Nephron (organoid): ENCODE measurements at regions not wholly inside any gene's neighbourhood (a gene's known extent, or its start where the extent isn't known, plus 50 kb on each side); places are given as distances from the start of the nearest gene placed in this dataset.

Experiments
- H3K27ac Mint-ChIP-seq, 3 experiments: 2 replicates each; pipeline ENCODE4 v1.8.0; 2020; ENCODE audit warnings: mixed read lengths in 3 of 3, mild to moderate bottlenecking in 2 of 3, moderate library complexity in 1 of 3
- H3K27me3 Mint-ChIP-seq: 2 replicates; pipeline ENCODE4 v1.8.0; 2021; ENCODE audit warnings: low read depth, mild to moderate bottlenecking, moderate library complexity, mixed read lengths
- H3K36me3 Mint-ChIP-seq: 2 replicates; pipeline ENCODE4 v1.8.0; 2020; ENCODE audit warnings: low read depth, mixed read lengths
- H3K4me1 Mint-ChIP-seq: 2 replicates; pipeline ENCODE4 v1.8.0; 2020; ENCODE audit warnings: mixed read lengths
- H3K4me3 Mint-ChIP-seq, 3 experiments: 2 replicates each; pipeline ENCODE4 v1.8.0; 2020; ENCODE audit warnings: mild to moderate bottlenecking in 3 of 3, mixed read lengths in 3 of 3, moderate library complexity in 2 of 3
- H3K9me3 Mint-ChIP-seq: 2 replicates; pipeline ENCODE4 v1.8.0; 2020; ENCODE audit warnings: mixed read lengths
- TF ChIP-seq, protein P1 (sequence below), 3 experiments: fragments of 200-600 bp; sonication (generic); IDR thresholded peaks; one replicate each; pipeline ENCODE4 v1.5.0; 2021; ENCODE audit warnings: antibody characterized with exemption in 3 of 3; ENCODE audit not compliant: unreplicated experiment in 3 of 3

DNA sequence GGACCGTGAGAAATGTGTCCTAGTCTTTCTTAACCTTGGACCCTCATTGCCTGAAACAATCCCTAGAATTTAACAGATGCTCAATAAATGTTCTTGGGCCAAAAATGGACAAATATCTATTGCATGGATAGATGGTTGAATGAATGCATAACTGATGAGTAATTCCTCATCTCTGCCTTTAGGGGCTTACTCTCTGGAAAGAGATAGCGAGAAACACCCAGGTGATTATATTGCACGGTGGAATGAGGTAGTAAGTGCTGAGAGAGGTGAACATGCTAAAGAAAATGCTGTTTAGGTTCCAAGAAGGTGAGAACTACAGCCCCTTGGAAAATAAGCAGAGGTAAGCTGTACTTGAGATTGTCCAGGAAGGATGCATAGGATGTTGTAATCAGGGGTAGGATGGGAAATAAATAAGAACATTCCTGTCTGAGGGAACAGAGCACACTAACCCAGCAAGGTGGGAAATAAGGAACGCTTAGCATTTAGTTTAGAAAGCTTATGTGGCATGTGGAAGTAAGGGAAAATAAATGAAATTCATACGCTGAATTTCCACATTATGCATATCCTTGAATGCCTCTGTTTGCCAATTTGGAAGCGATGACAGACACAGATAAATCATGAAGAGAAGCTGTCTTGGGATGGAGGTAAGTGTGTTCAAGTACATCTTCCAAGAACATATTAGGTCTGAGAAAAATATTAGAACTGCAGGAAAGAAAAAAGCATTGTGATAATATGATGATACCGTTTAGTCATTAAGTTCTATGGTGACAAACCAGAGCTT, 426.6 kb downstream of the ARHGEF28 start:
- Mint-ChIP-seq H3K27ac (peak overlapping the region in 2 of 3 experiments; percentile 77 to 95), H3K9me3 (no peaks in the 10 kb centered on the region), H3K4me3 (no peak overlapping the region), H3K36me3 (no peaks in the 10 kb centered on the region), H3K4me1 (peaks cover 35% of the 10 kb centered on the region), H3K27me3 (no peaks in the 10 kb centered on the region)
- TF ChIP-seq, protein P1, sequence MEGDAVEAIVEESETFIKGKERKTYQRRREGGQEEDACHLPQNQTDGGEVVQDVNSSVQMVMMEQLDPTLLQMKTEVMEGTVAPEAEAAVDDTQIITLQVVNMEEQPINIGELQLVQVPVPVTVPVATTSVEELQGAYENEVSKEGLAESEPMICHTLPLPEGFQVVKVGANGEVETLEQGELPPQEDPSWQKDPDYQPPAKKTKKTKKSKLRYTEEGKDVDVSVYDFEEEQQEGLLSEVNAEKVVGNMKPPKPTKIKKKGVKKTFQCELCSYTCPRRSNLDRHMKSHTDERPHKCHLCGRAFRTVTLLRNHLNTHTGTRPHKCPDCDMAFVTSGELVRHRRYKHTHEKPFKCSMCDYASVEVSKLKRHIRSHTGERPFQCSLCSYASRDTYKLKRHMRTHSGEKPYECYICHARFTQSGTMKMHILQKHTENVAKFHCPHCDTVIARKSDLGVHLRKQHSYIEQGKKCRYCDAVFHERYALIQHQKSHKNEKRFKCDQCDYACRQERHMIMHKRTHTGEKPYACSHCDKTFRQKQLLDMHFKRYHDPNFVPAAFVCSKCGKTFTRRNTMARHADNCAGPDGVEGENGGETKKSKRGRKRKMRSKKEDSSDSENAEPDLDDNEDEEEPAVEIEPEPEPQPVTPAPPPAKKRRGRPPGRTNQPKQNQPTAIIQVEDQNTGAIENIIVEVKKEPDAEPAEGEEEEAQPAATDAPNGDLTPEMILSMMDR (IDR thresholded peaks at IDR 0.05; ENCODE audit: unreplicated experiment in 3 of 3) = no peak

DNA sequence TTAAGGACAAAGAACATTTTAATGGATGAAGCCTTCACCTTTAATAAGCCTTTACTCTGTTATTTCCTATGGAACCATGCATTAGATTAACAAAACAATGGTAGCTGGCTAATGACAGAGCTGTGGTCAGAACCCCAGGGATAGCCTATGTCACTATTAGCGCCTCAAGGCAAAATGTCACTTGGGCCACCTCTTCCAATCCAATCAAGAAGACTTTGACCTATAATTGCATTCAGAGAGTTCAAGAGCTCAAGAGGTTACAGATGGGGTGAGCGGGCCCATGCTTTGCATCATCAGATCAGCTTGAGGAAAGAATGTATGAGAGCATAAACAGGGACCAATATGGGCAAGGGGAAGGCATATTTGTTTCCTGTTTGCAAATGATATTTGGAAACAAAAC, 425.1 kb downstream of the ARHGEF28 start:
- no peaks in the 10 kb centered on the region for H3K9me3 Mint-ChIP-seq
- TF ChIP-seq, protein P1 (IDR thresholded peaks at IDR 0.05; ENCODE audit: unreplicated experiment in 3 of 3) = no peak
- H3K4me3 Mint-ChIP-seq = no peak overlapping the region
- peaks cover 24% of the 10 kb centered on the region for H3K4me1 Mint-ChIP-seq
- no peaks in the 10 kb centered on the region for H3K27me3 Mint-ChIP-seq
- H3K27ac Mint-ChIP-seq = no peak overlapping the region
- H3K36me3 Mint-ChIP-seq = no peaks in the 10 kb centered on the region

DNA sequence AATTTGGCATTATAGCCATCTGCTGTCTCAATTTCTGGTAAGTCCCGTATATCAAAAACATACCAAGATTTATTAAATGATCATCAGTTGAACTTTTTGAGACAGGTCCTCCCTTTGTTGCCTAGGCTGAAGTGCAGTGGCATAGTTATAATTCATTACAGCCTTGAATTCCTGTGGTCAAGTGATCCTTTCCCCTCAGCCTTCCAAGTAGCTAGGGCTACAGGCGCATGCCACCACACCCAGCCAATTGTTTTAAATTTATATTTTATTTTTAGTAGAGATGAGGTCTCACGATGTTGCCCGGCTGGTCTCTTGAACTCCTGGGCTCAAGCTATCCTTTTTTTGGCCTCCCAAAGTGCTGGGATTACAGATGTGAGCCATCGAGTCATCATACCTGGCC, 418.9 kb downstream of the ARHGEF28 start:
- peaks cover 34% of the 10 kb centered on the region for H3K4me1 Mint-ChIP-seq
- H3K36me3 Mint-ChIP-seq = no peaks in the 10 kb centered on the region
- TF ChIP-seq, protein P1 (IDR thresholded peaks at IDR 0.05; ENCODE audit: unreplicated experiment in 3 of 3) = no peak
- H3K27ac Mint-ChIP-seq = no peak overlapping the region
- H3K9me3 Mint-ChIP-seq = no peaks in the 10 kb centered on the region
- no peaks in the 10 kb centered on the region for H3K27me3 Mint-ChIP-seq
- no peak overlapping the region for H3K4me3 Mint-ChIP-seq

DNA sequence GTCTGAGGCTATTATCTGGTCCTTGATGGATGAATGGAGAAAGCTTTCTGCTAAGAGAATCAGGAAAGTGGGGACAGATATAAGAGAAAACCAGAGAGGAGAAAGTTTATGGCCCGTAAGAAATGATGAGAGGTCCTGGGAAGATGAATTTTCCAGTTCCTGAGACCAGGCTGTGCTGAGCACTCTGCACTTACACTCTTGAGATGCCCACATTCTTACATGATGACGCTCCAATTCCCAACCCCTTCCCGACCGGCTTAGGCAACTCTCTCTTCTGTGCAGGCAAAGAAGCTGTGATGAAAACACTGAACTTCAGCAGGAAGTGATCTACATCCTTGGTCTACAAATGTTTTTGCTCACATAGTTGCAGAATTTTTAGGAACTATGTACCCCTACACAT, 417.0 kb downstream of the ARHGEF28 start:
- H3K27ac Mint-ChIP-seq = peak overlapping the region in 2 of 3 experiments; percentile 82 to 96
- H3K36me3 Mint-ChIP-seq = no peaks in the 10 kb centered on the region
- H3K9me3 Mint-ChIP-seq = no peaks in the 10 kb centered on the region
- peaks cover 44% of the 10 kb centered on the region for H3K4me1 Mint-ChIP-seq
- H3K4me3 Mint-ChIP-seq = no peak overlapping the region
- no peaks in the 10 kb centered on the region for H3K27me3 Mint-ChIP-seq
- TF ChIP-seq, protein P1 (IDR thresholded peaks at IDR 0.05; ENCODE audit: unreplicated experiment in 3 of 3) = no peak

DNA sequence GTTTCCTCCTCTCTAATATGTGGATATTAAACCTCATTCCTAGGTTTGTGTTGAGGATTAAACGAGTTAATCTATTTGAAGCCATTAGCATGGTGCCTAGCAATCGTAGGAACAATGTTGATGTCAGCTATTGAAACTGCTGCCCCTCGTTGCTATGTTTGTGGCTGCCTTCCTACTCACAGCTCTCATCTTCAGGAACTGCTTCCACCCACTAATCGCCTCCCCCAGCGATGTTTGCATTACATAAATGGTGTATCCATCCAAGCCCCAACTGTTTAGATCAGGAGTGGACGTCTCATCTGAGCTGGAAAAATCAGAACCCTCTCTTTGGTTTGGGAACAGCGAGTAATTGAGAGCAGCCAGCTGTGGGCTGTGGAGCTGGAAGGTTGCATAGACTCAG, 416.6 kb downstream of the ARHGEF28 start:
- H3K4me1 Mint-ChIP-seq = peaks cover 48% of the 10 kb centered on the region
- H3K36me3 Mint-ChIP-seq = no peaks in the 10 kb centered on the region
- no peak overlapping the region for H3K4me3 Mint-ChIP-seq
- H3K27ac Mint-ChIP-seq = peak overlapping the region in 2 of 3 experiments; percentile 82 to 96
- TF ChIP-seq, protein P1 (IDR thresholded peaks at IDR 0.05; ENCODE audit: unreplicated experiment in 3 of 3) = no peak
- no peaks in the 10 kb centered on the region for H3K27me3 Mint-ChIP-seq
- no peaks in the 10 kb centered on the region for H3K9me3 Mint-ChIP-seq

DNA sequence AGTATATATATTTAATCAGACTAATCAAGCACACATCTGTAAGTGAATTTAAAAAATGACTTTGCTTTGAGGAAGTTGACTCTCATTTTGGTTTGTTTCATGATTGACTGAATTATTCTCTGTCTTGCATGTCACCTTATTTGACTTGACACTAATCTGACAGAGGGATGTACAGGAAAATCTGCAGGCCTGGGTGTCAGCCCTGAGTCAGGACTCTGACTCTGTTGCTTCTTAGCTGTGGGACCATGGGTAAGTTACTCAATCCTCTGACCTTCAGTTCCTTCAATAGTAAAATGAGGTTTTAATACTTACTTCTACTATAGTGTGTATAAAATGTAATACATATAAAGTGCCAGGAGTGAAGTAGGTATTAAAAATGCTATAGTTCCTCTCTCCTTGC, 415.9 kb downstream of the ARHGEF28 start:
- H3K4me3 Mint-ChIP-seq = no peak overlapping the region
- H3K27ac Mint-ChIP-seq = peak overlapping the region; percentile 90 to 96 (median 94)
- H3K9me3 Mint-ChIP-seq = no peaks in the 10 kb centered on the region
- peaks cover 54% of the 10 kb centered on the region for H3K4me1 Mint-ChIP-seq
- no peaks in the 10 kb centered on the region for H3K36me3 Mint-ChIP-seq
- no peaks in the 10 kb centered on the region for H3K27me3 Mint-ChIP-seq
- TF ChIP-seq, protein P1 (IDR thresholded peaks at IDR 0.05; ENCODE audit: unreplicated experiment in 3 of 3) = no peak
